ENCODE measurements at regions not wholly inside any gene's neighbourhood (a gene's known extent, or its start where the extent isn't known, plus 50 kb on each side); places are given as distances from the start of the nearest gene placed in this dataset.
"Not testable (repeated sequence)": the region's sequence is repeated elsewhere in the genome, so short reads cannot be mapped to it uniquely, and the experiment has no call there.

GRCh38 chr2:83103613-83104012 lies 1355.5 kb downstream of the SUCLG1 start:
- no peak for DNase-seq

- DNase-seq, result not testable (repeated sequence)
Observed at GRCh38 chr2:83089051-83089450, 1370.0 kb downstream of the SUCLG1 start.

- DNase-seq, result no peak
Observed at GRCh38 chr2:83085869-83086268, 1373.2 kb downstream of the SUCLG1 start.

- DNase-seq, result peak; percentile 19
Observed at GRCh38 chr2:83081826-83082690, 1377.0 kb downstream of the SUCLG1 start.

- no peak for DNase-seq
Observed at GRCh38 chr2:83079007-83079406, 1380.1 kb downstream of the SUCLG1 start.

GRCh38 chr2:83072767-83073166 lies 1386.3 kb downstream of the SUCLG1 start:
- DNase-seq, result no peak

GRCh38 chr2:83071914-83072313 lies 1387.2 kb downstream of the SUCLG1 start:
- no peak for DNase-seq

- DNase-seq, result no peak
Observed at GRCh38 chr2:83071352-83071751, 1387.7 kb downstream of the SUCLG1 start.

- DNase-seq, result no peak
Observed at GRCh38 chr2:83069724-83070123, 1389.4 kb downstream of the SUCLG1 start.

GRCh38 chr2:83068714-83069113 lies 1390.4 kb downstream of the SUCLG1 start:
- DNase-seq, result no peak

- no peak for DNase-seq
Observed at GRCh38 chr2:83067947-83068346, 1391.1 kb downstream of the SUCLG1 start.

GRCh38 chr2:83063933-83064332 lies 1395.1 kb downstream of the SUCLG1 start:
- no peak for DNase-seq

GRCh38 chr2:83063511-83063910 lies 1395.6 kb downstream of the SUCLG1 start:
- no peak for DNase-seq

GRCh38 chr2:83058683-83059082 lies 1400.4 kb downstream of the SUCLG1 start:
- DNase-seq, result no peak

- no peak for DNase-seq
Observed at GRCh38 chr2:83055376-83056010, 1403.6 kb downstream of the SUCLG1 start.

- no peak for DNase-seq
Observed at GRCh38 chr2:83054751-83055150, 1404.3 kb downstream of the SUCLG1 start.

GRCh38 chr2:83051538-83052170 lies 1407.4 kb downstream of the SUCLG1 start:
- no peak for DNase-seq

- no peak for DNase-seq
Observed at GRCh38 chr2:83042053-83042452, 1417.0 kb downstream of the SUCLG1 start.

GRCh38 chr2:83022631-83023210 lies 1436.4 kb downstream of the SUCLG1 start:
- DNase-seq, result no peak

- no peak for DNase-seq
Observed at GRCh38 chr2:83017366-83018090, 1441.6 kb downstream of the SUCLG1 start.

GRCh38 chr2:83016343-83017110 lies 1442.6 kb downstream of the SUCLG1 start:
- no peak for DNase-seq

- no peak for DNase-seq
Observed at GRCh38 chr2:83015900-83016299, 1443.2 kb downstream of the SUCLG1 start.

All from hindlimb muscle (tissue), 1 donor.